CD14-positive monocyte (primary cell): ENCODE measurements at regions not wholly inside any gene's neighbourhood (a gene's known extent, or its start where the extent isn't known, plus 50 kb on each side); places are given as distances from the start of the nearest gene placed in this dataset.
A peak's percentile ranks its signal among the peaks of the same experiment; 100 is the strongest.

Source experiments
- DNase-seq, 3 donors: peaks; one replicate each; pipeline ENCODE4 v3.0.0-alpha.2; 2011 to 2022
- H2AFZ ChIP-seq: 2 replicates; pipeline ENCODE4 v1.6.0; 2012; ENCODE audit warnings: mild to moderate bottlenecking, low read depth, low read length, inconsistent platforms; ENCODE audit not compliant: insufficient read depth, poor library complexity, severe bottlenecking
- H3K27ac ChIP-seq, 2 donors: 1 replicate in 1 of 2; 2 replicates in 1 of 2; pipeline ENCODE4 v1.5.1; 2012 to 2013; ENCODE audit warnings: low read length in 2 of 2, control low read depth in 1 of 2, inconsistent platforms in 1 of 2, low read depth in 1 of 2, mild to moderate bottlenecking in 1 of 2
- H3K27me3 ChIP-seq, 2 donors: one replicate each; pipeline versions ENCODE4 v1.6.0 to v1.6.1; 2011 to 2013; ENCODE audit warnings: low read length in 2 of 2; ENCODE audit not compliant: control insufficient read depth in 2 of 2, insufficient read depth in 2 of 2
- H3K36me3 ChIP-seq, 2 donors: replicated peaks in 1 of 2; 1 replicate in 1 of 2; 2 replicates in 1 of 2; pipeline versions ENCODE4 v1.5.1 to v1.6.1; 2012 to 2013; ENCODE audit warnings: low read length in 2 of 2, control low read depth in 1 of 2, inconsistent platforms in 1 of 2, mild to moderate bottlenecking in 1 of 2; ENCODE audit not compliant: insufficient read depth in 2 of 2, control insufficient read depth in 1 of 2
- H3K4me1 ChIP-seq, 2 donors: 1 replicate in 1 of 2; 2 replicates in 1 of 2; pipeline versions ENCODE4 v1.5.1 to v1.6.1; 2012 to 2013; ENCODE audit warnings: low read length in 2 of 2, control low read depth in 1 of 2, inconsistent platforms in 1 of 2, mild to moderate bottlenecking in 1 of 2, moderate library complexity in 1 of 2; ENCODE audit not compliant: insufficient read depth in 2 of 2, control insufficient read depth in 1 of 2
- H3K4me2 ChIP-seq: replicated peaks from 2 replicates; pipeline ENCODE3; 2012; ENCODE audit warnings: low read length, moderate library complexity, mild to moderate bottlenecking; ENCODE audit not compliant: poor library complexity, severe bottlenecking; ENCODE audit errors: extremely low read depth
- H3K4me3 ChIP-seq, 3 experiments: fragments of 200-600 bp in 1 of 3; sonication (generic) in 1 of 3; replicated peaks in 1 of 3; 1 replicate in 2 of 3; 2 replicates in 1 of 3; pipeline ENCODE4 v1.5.1; 2011 to 2013; ENCODE audit warnings: low read length in 3 of 3, mild to moderate bottlenecking in 3 of 3, control low read depth in 2 of 3, low read depth in 2 of 3, inconsistent platforms in 1 of 3, moderate library complexity in 1 of 3
- H3K79me2 ChIP-seq: 2 replicates; pipeline ENCODE4 v1.6.0; 2012; ENCODE audit warnings: mild to moderate bottlenecking, control low read depth, inconsistent platforms, low read length, moderate library complexity; ENCODE audit not compliant: insufficient read depth
- H3K9ac ChIP-seq: 2 replicates; pipeline ENCODE4 v1.6.0; 2017; ENCODE audit warnings: low read length, mild to moderate bottlenecking; ENCODE audit not compliant: insufficient read depth, poor library complexity, severe bottlenecking
- H3K9me3 ChIP-seq, 2 donors: replicated peaks in 1 of 2; 1 replicate in 1 of 2; 2 replicates in 1 of 2; pipeline versions ENCODE4 v1.5.1 to v1.6.1; 2012 to 2013; ENCODE audit warnings: low read length in 2 of 2, control low read depth in 1 of 2; ENCODE audit not compliant: control insufficient read depth in 1 of 2, insufficient read depth in 1 of 2
- H4K20me1 ChIP-seq: 2 replicates; pipeline ENCODE4 v1.6.0; 2012; ENCODE audit warnings: mild to moderate bottlenecking, low read length, control low read depth, moderate library complexity; ENCODE audit not compliant: insufficient read depth
- H3K27ac Mint-ChIP-seq, 7 donors: one replicate each; pipeline ENCODE4 v1.8.0; 2020; ENCODE audit warnings: mild to moderate bottlenecking in 7 of 7, mixed read lengths in 7 of 7, moderate library complexity in 6 of 7, inconsistent platforms in 2 of 7
- H3K27me3 Mint-ChIP-seq, 3 donors: one replicate each; pipeline ENCODE4 v1.8.0; 2021 to 2022; ENCODE audit warnings: low read depth in 3 of 3, mild to moderate bottlenecking in 3 of 3, mixed read lengths in 3 of 3, moderate library complexity in 3 of 3, inconsistent platforms in 1 of 3
- H3K36me3 Mint-ChIP-seq, 2 donors: one replicate each; pipeline ENCODE4 v1.8.0; 2020; ENCODE audit warnings: mixed read lengths in 2 of 2, inconsistent platforms in 1 of 2, mild to moderate bottlenecking in 1 of 2
- H3K4me1 Mint-ChIP-seq: one replicate; pipeline ENCODE4 v1.8.0; 2020; ENCODE audit warnings: mild to moderate bottlenecking, mixed read lengths
- H3K4me3 Mint-ChIP-seq, 2 donors: one replicate each; pipeline ENCODE4 v1.8.0; 2020; ENCODE audit warnings: mild to moderate bottlenecking in 2 of 2, mixed read lengths in 2 of 2, moderate library complexity in 1 of 2
- H3K9me3 Mint-ChIP-seq, 7 donors: one replicate each; pipeline ENCODE4 v1.8.0; 2020 to 2022; ENCODE audit warnings: mixed read lengths in 7 of 7, mild to moderate bottlenecking in 6 of 7, moderate library complexity in 6 of 7, inconsistent platforms in 2 of 7
- CTCF ChIP-seq: fragments of 200-600 bp; IDR thresholded peaks from one replicate; pipeline ENCODE4 v1.8.0; 2022; ENCODE audit warnings: antibody characterized with exemption, mild to moderate bottlenecking
- WGBS: methylation state at CpG from one replicate; pipeline ENCODE4 v1.1.5; 2013; ENCODE audit warnings: missing lambda C conversion rate; ENCODE audit not compliant: insufficient coverage; 5-methylcytosine and 5-hydroxymethylcytosine counted together
- intact Hi-C, 2 donors: fragments of 100-400 bp; cut with micrococcal nuclease; formaldehyde crosslinking; loops; one replicate each; pipeline versions ENCODE4 v1.15.0 to v1.15.1; 2023

- H3K9me3 Mint-ChIP-seq, result peaks cover 0 to 4% (median 0%) of the 10 kb centered on the region in 7 donors
- Histone ChIP-seq H3K4me2 (no peak overlapping the region), H3K27ac (no peak overlapping the region), H3K27me3 (no peaks in the 10 kb centered on the region), H3K4me3 (no peak overlapping the region), H3K9me3 (no peaks in the 10 kb centered on the region), H3K4me1 (no peaks in the 10 kb centered on the region), H2AFZ (no peak overlapping the region), H3K36me3 (no peaks in the 10 kb centered on the region), H3K79me2 (no peaks in the 10 kb centered on the region), H3K9ac (no peak overlapping the region), H4K20me1 (no peaks in the 10 kb centered on the region)
- no peak overlapping the region for H3K4me3 Mint-ChIP-seq
- peak overlapping the region in 1 of 7 donors; percentile 70 for H3K27ac Mint-ChIP-seq
- H3K4me1 Mint-ChIP-seq, result peaks cover 2% of the 10 kb centered on the region
- peaks cover 0 to 8% (median 3%) of the 10 kb centered on the region in 3 donors for H3K27me3 Mint-ChIP-seq
- no peak for TF ChIP-seq CTCF
- no peaks in the 10 kb centered on the region for H3K36me3 Mint-ChIP-seq
- DNase-seq, result no peak
- 100% methylated on average over 3 of the region's 14 CpGs for whole genome bisulfite sequencing
- intact Hi-C loops, result no loop called here
Measured at GRCh38 chr14:30272848-30273832, 285.8 kb upstream of the G2E3 start.

GRCh38 chr14:30275604-30276003 lies 283.4 kb upstream of the G2E3 start:
- Histone ChIP-seq H3K9ac (no peak overlapping the region), H3K4me2 (no peak overlapping the region), H3K27me3 (no peaks in the 10 kb centered on the region), H3K36me3 (no peaks in the 10 kb centered on the region), H3K27ac (no peak overlapping the region), H3K4me3 (no peak overlapping the region), H2AFZ (no peak overlapping the region), H3K9me3 (no peaks in the 10 kb centered on the region), H3K79me2 (no peaks in the 10 kb centered on the region), H4K20me1 (no peaks in the 10 kb centered on the region), H3K4me1 (no peaks in the 10 kb centered on the region)
- Mint-ChIP-seq H3K4me3 (no peak overlapping the region), H3K27ac (no peak overlapping the region), H3K27me3 (peaks cover 0 to 6% (median 3%) of the 10 kb centered on the region in 3 donors), H3K9me3 (peaks cover 0 to 4% (median 0%) of the 10 kb centered on the region in 7 donors), H3K36me3 (no peaks in the 10 kb centered on the region), H3K4me1 (peaks cover under 1% of the 10 kb centered on the region)
- WGBS, result 82% methylated on average over 1 of the region's 3 CpGs
- no peak for TF ChIP-seq CTCF
- DNase-seq, result no peak
- intact Hi-C loops, result no loop called here
